H1 (cell line): ENCODE measurements at regions not wholly inside any gene's neighbourhood (a gene's known extent, or its start where the extent isn't known, plus 50 kb on each side); places are given as distances from the start of the nearest gene placed in this dataset.

ENCODE experiments used
- CTCF ChIA-PET: fragments of 300-600 bp; sonication (Branson Sonifier 250); formaldehyde crosslinking; loops from one replicate; lab custom pipeline; 2021; ENCODE audit not compliant: partially characterized antibody; lab: Charles Lee
- POLR2A ChIA-PET: fragments of 300-600 bp; sonication (Branson Sonifier 250); formaldehyde crosslinking; loops from one replicate; lab custom pipeline; 2021; ENCODE audit warnings: inconsistent platforms; ENCODE audit not compliant: partially characterized antibody; lab: Charles Lee
- DNase-seq, 2 experiments: peaks; one replicate each; pipeline versions ENCODE4 v3.0.0 to v3.0.0-alpha.2; 2010 to 2022; ENCODE audit warnings: low spot score in 2 of 2, low read depth in 1 of 2, mixed read lengths in 1 of 2
- FAIRE-seq: peaks from 2 replicates; lab custom pipeline; 2011; peaks lifted over from hg19 to GRCh38; lab: Jason Lieb, UNC
- H2AFZ ChIP-seq: 2 replicates; pipeline ENCODE4 v1.8.1; 2012; ENCODE audit warnings: low read length, inconsistent platforms
- H2AK5ac ChIP-seq: 2 replicates; pipeline ENCODE4 v1.6.1; 2013; ENCODE audit warnings: low read depth, low read length
- H2BK120ac ChIP-seq: replicated peaks from 2 replicates; pipeline ENCODE3; 2013; ENCODE audit warnings: low read depth, low read length, inconsistent platforms
- H2BK12ac ChIP-seq: 2 replicates; pipeline ENCODE4 v1.6.1; 2013; ENCODE audit warnings: low read depth, low read length
- H2BK15ac ChIP-seq: 2 replicates; pipeline ENCODE4 v1.6.1; 2013; ENCODE audit warnings: low read length
- H2BK20ac ChIP-seq: 2 replicates; pipeline ENCODE4 v1.6.1; 2013; ENCODE audit warnings: low read length
- H2BK5ac ChIP-seq: 2 replicates; pipeline ENCODE4 v1.6.1; 2013; ENCODE audit warnings: low read depth, low read length
- H3K14ac ChIP-seq: 2 replicates; pipeline ENCODE4 v1.6.1; 2013; ENCODE audit warnings: inconsistent platforms; ENCODE audit not compliant: insufficient read length
- H3K18ac ChIP-seq: 2 replicates; pipeline ENCODE4 v1.6.1; 2013; ENCODE audit warnings: low read length; ENCODE audit errors: extremely low read depth
- H3K23ac ChIP-seq: 2 replicates; pipeline ENCODE4 v1.6.1; 2013; ENCODE audit warnings: inconsistent platforms; ENCODE audit not compliant: insufficient read length
- H3K23me2 ChIP-seq: 2 replicates; pipeline ENCODE4 v1.6.1; 2013; ENCODE audit warnings: low read depth, low read length
- H3K27ac ChIP-seq: 2 replicates; pipeline ENCODE4 v1.6.1; 2011; ENCODE audit warnings: low read depth, low read length, inconsistent platforms
- H3K27me3 ChIP-seq, 4 experiments: replicated peaks in 1 of 4; 1 replicate in 1 of 4; 2 replicates in 3 of 4; pipeline versions ENCODE4 v1.6.1 to v1.8.1; 2011 to 2013; ENCODE audit warnings: low read length in 3 of 4, mild to moderate bottlenecking in 3 of 4, inconsistent platforms in 2 of 4, mixed read lengths in 2 of 4, moderate library complexity in 1 of 4; ENCODE audit not compliant: control insufficient read depth in 3 of 4, insufficient read depth in 3 of 4; ENCODE audit errors: extremely low read depth in 1 of 4
- H3K36me3 ChIP-seq, 4 experiments: 2 replicates each; pipeline versions ENCODE4 v1.6.1 to v1.8.1; 2011 to 2013; ENCODE audit warnings: mild to moderate bottlenecking in 4 of 4, low read length in 3 of 4, moderate library complexity in 2 of 4, control low read depth in 1 of 4, inconsistent platforms in 1 of 4; ENCODE audit not compliant: insufficient read depth in 4 of 4, control insufficient read depth in 2 of 4
- H3K4ac ChIP-seq: replicated peaks from 2 replicates; pipeline ENCODE3; 2013; ENCODE audit warnings: low read length, low read depth, mixed read lengths, inconsistent platforms; ENCODE audit not compliant: insufficient read length
- H3K4me1 ChIP-seq, 4 experiments: replicated peaks in 1 of 4; 1 replicate in 1 of 4; 2 replicates in 3 of 4; pipeline versions ENCODE4 v1.6.1 to v1.8.1; 2011 to 2013; ENCODE audit warnings: low read length in 3 of 4, inconsistent platforms in 2 of 4, mixed read lengths in 1 of 4; ENCODE audit not compliant: insufficient read depth in 4 of 4, control insufficient read depth in 3 of 4
- H3K4me2 ChIP-seq, 2 experiments: 2 replicates each; pipeline versions ENCODE4 v1.6.1 to v1.8.1; 2011 to 2013; ENCODE audit warnings: low read depth in 2 of 2, low read length in 2 of 2, control low read depth in 1 of 2, inconsistent platforms in 1 of 2, mild to moderate bottlenecking in 1 of 2; ENCODE audit not compliant: insufficient read depth in 1 of 2
- H3K4me3 ChIP-seq, 4 experiments: fragments of 200-600, 300-600 bp in 1 of 4; sonication (generic), shearing (Covaris generic), sonication (Bioruptor Twin) in 1 of 4; 2 replicates each; pipeline versions ENCODE4 v1.5.1 to v1.8.1; 2011 to 2016; ENCODE audit warnings: low read length in 4 of 4, low read depth in 3 of 4, control low read depth in 2 of 4, inconsistent platforms in 2 of 4, mild to moderate bottlenecking in 2 of 4, mixed read lengths in 1 of 4, moderate library complexity in 1 of 4; ENCODE audit not compliant: insufficient read depth in 2 of 4; ENCODE audit errors: extremely low read depth in 1 of 4
- H3K56ac ChIP-seq: replicated peaks from 2 replicates; pipeline ENCODE3; 2013; ENCODE audit warnings: low read depth, mild to moderate bottlenecking, mixed read lengths, low read length, inconsistent platforms; ENCODE audit not compliant: insufficient read length
- H3K79me1 ChIP-seq: 2 replicates; pipeline ENCODE4 v1.6.1; 2013; ENCODE audit warnings: low read depth, low read length, control low read depth
- H3K79me2 ChIP-seq, 2 experiments: 2 replicates each; pipeline versions ENCODE4 v1.6.1 to v1.8.1; 2012 to 2013; ENCODE audit warnings: low read length in 2 of 2, mild to moderate bottlenecking in 2 of 2, inconsistent platforms in 1 of 2; ENCODE audit not compliant: insufficient read depth in 2 of 2, control insufficient read depth in 1 of 2
- H3K9ac ChIP-seq, 4 experiments: replicated peaks in 1 of 4; 1 replicate in 1 of 4; 2 replicates in 3 of 4; pipeline versions ENCODE4 v1.6.1 to v1.8.1; 2011 to 2013; ENCODE audit warnings: low read depth in 3 of 4, low read length in 3 of 4, control low read depth in 2 of 4, mild to moderate bottlenecking in 2 of 4, moderate library complexity in 2 of 4, inconsistent platforms in 1 of 4; ENCODE audit errors: extremely low read depth in 1 of 4
- H3K9me3 ChIP-seq, 2 experiments: 2 replicates each; pipeline versions ENCODE4 v1.6.1 to v1.8.1; 2012 to 2013; ENCODE audit warnings: mild to moderate bottlenecking in 2 of 2, moderate library complexity in 2 of 2, control low read depth in 1 of 2, inconsistent platforms in 1 of 2, low read depth in 1 of 2, low read length in 1 of 2, mixed read lengths in 1 of 2; ENCODE audit not compliant: insufficient read depth in 2 of 2
- H4K20me1 ChIP-seq, 2 experiments: replicated peaks in 1 of 2; 2 replicates each; pipeline versions ENCODE3 to v1.8.1; 2011 to 2013; ENCODE audit warnings: inconsistent platforms in 2 of 2, low read length in 2 of 2, mild to moderate bottlenecking in 1 of 2; ENCODE audit not compliant: insufficient read depth in 2 of 2, control insufficient read depth in 1 of 2
- H4K5ac ChIP-seq: 2 replicates; pipeline ENCODE4 v1.6.1; 2013; ENCODE audit warnings: low read length, low read depth, mixed read lengths, inconsistent platforms; ENCODE audit not compliant: insufficient read length
- H4K8ac ChIP-seq: 2 replicates; pipeline ENCODE4 v1.8.0; 2013; ENCODE audit warnings: mild to moderate bottlenecking, moderate library complexity, low read length, inconsistent platforms; ENCODE audit not compliant: insufficient read depth; ENCODE audit errors: extremely low read depth
- H4K91ac ChIP-seq: replicated peaks from 2 replicates; pipeline ENCODE3; 2013; ENCODE audit warnings: low read length, mixed read lengths, inconsistent platforms; ENCODE audit not compliant: insufficient read length
- BACH1 ChIP-seq: IDR thresholded peaks from 2 replicates; pipeline ENCODE4 v1.6.1; 2012; ENCODE audit warnings: low read length, improper control_type of control experiment
- CBX8 ChIP-seq: fragments of 300-800, 300-1000 bp; sonication (generic); IDR thresholded peaks from 2 replicates; pipeline ENCODE4 v1.7.1; 2016; ENCODE audit warnings: low read depth, low read length, borderline replicate concordance
- HDAC6 ChIP-seq: IDR thresholded peaks from one replicate; pipeline ENCODE4 v1.7.1; 2012; ENCODE audit warnings: low read depth, mild to moderate bottlenecking, inconsistent platforms, low read length, moderate library complexity
- POLR2A ChIP-seq, 2 experiments: IDR thresholded peaks; 1 replicate in 1 of 2; 2 replicates in 1 of 2; pipeline ENCODE4 v1.6.1; 2011; ENCODE audit warnings: low read depth in 2 of 2, low read length in 2 of 2, mild to moderate bottlenecking in 2 of 2; ENCODE audit errors: control extremely low read depth in 1 of 2
- POU5F1 ChIP-seq: IDR thresholded peaks from 2 replicates; pipeline ENCODE4 v1.6.1; 2011; ENCODE audit warnings: low read depth, mild to moderate bottlenecking, low read length, moderate library complexity
- RBBP5 ChIP-seq: IDR thresholded peaks from 2 replicates; pipeline ENCODE4 v1.7.1; 2012; ENCODE audit warnings: low read depth, mild to moderate bottlenecking, inconsistent platforms, low read length, moderate library complexity, borderline replicate concordance
- RNF2 ChIP-seq: fragments of 200-900, 300-1000 bp; sonication (generic); IDR thresholded peaks from 2 replicates; pipeline ENCODE4 v1.7.1; 2016; ENCODE audit warnings: borderline replicate concordance, low read depth, mild to moderate bottlenecking, antibody characterized with exemption, low read length; ENCODE audit not compliant: poor library complexity, severe bottlenecking; ENCODE audit errors: missing control alignments
- SAP30 ChIP-seq: fragments of 300-600 bp; sonication (generic); IDR thresholded peaks from 2 replicates; pipeline ENCODE4 v1.7.1; 2012; ENCODE audit warnings: low read length, moderate library complexity, mild to moderate bottlenecking, inconsistent platforms; ENCODE audit not compliant: insufficient read depth, insufficient replicate concordance
- WGBS, 2 experiments: shearing (Covaris generic) in 1 of 2; methylation state at CpG; one replicate each; pipeline versions ENCODE4 v1.1.6 to v1.1.7; 2013 to 2015; ENCODE audit warnings: low lambda C conversion rate in 2 of 2, mixed read lengths in 2 of 2, inconsistent platforms in 1 of 2, low coverage in 1 of 2, missing lambda C conversion rate in 1 of 2; ENCODE audit not compliant: insufficient replicate concordance in 2 of 2, insufficient coverage in 1 of 2, insufficient read length in 1 of 2; ENCODE audit errors: extremely low coverage in 1 of 2, missing lambda C conversion rate in 1 of 2; 5-methylcytosine and 5-hydroxymethylcytosine counted together
- TF ChIP-seq, protein P1 (sequence below): IDR thresholded peaks from 2 replicates; pipeline ENCODE4 v1.6.1; 2012; ENCODE audit warnings: low read length, inconsistent platforms

DNA sequence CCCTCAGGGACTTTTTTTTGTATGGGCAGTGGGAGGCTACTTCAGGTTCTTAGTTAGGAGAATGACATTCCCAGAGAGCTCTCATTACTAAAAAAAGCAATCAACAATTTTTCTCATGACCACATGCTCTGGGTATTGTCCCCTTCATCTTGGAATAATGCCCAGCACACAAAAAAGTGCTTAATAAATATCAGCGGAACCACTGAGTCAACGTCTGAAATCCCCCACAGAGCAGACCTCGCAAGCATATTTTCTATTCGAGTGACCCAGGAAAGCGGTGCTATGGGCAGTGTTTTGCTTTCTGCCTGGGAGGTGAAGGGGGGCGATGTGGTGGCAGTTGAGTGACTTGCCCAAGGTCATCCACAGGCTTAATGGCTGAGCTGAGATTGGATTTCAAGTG, 493.4 kb upstream of the ZMIZ1 start:
- Histone ChIP-seq H4K5ac (no peak overlapping the region), H3K4ac (no peak overlapping the region), H2BK12ac (no peak overlapping the region), H3K4me2 (no peak overlapping the region), H2BK15ac (no peak overlapping the region), H3K56ac (no peak overlapping the region), H2BK20ac (no peak overlapping the region), H2AK5ac (no peak overlapping the region), H3K4me1 (no peaks in the 10 kb centered on the region), H3K79me2 (no peaks in the 10 kb centered on the region), H3K79me1 (no peaks in the 10 kb centered on the region), H3K23me2 (no peaks in the 10 kb centered on the region), H4K91ac (no peak overlapping the region), H2BK120ac (no peak overlapping the region), H3K27me3 (0 out of 7 replicates have a peak, but pooled peaks cover 0 to 3% (median 0%) of the 10 kb centered on the region in 4 experiments), H3K18ac (no peak overlapping the region), H3K4me3 (no peak overlapping the region), H3K36me3 (no peaks in the 10 kb centered on the region), H4K20me1 (no peaks in the 10 kb centered on the region), H3K27ac (no peak overlapping the region), H3K9me3 (no peaks in the 10 kb centered on the region), H3K23ac (no peak overlapping the region), H3K14ac (no peak overlapping the region), H2BK5ac (no peak overlapping the region), H3K9ac (no peak overlapping the region), H4K8ac (no peak overlapping the region), H2AFZ (no peak overlapping the region)
- FAIRE-seq = no peak
- DNase-seq = no peak
- CTCF ChIA-PET = no interaction called here
- POLR2A ChIA-PET = no interaction called here
- TF ChIP-seq RBBP5 (no peak), SAP30 (no peak), POU5F1 (no peak), POLR2A (IDR thresholded peaks at IDR 0.05; ENCODE audit: control extremely low read depth in 1 of 2, low read depth in 2 of 2, low read length in 2 of 2) (no peak), BACH1 (no peak), CBX8 (no peak), RNF2 (no peak), HDAC6 (no peak)
- TF ChIP-seq, protein P1, sequence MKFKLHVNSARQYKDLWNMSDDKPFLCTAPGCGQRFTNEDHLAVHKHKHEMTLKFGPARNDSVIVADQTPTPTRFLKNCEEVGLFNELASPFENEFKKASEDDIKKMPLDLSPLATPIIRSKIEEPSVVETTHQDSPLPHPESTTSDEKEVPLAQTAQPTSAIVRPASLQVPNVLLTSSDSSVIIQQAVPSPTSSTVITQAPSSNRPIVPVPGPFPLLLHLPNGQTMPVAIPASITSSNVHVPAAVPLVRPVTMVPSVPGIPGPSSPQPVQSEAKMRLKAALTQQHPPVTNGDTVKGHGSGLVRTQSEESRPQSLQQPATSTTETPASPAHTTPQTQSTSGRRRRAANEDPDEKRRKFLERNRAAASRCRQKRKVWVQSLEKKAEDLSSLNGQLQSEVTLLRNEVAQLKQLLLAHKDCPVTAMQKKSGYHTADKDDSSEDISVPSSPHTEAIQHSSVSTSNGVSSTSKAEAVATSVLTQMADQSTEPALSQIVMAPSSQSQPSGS = no peak
- WGBS, 2 experiments = 92% methylated on average over 6 of the region's 6 CpGs; no CpG with 5 or more reads in 1 of the 2 experiments
